Breast epithelium (tissue), 3 donors: ENCODE measurements at regions not wholly inside any gene's neighbourhood (a gene's known extent, or its start where the extent isn't known, plus 50 kb on each side); places are given as distances from the start of the nearest gene placed in this dataset.

ENCODE experiments used
- POLR2A ChIP-seq: fragments of 450-650 bp; IDR thresholded peaks from one replicate; pipeline ENCODE4 v1.6.1; 2016; ENCODE audit warnings: antibody characterized with exemption, mild to moderate bottlenecking, moderate library complexity
- TF ChIP-seq, protein P1 (sequence below), 3 donors: fragments of 450-650 bp; IDR thresholded peaks; one replicate each; pipeline ENCODE4 v1.5.1; 2016 to 2017; ENCODE audit warnings: antibody characterized with exemption in 3 of 3, mild to moderate bottlenecking in 3 of 3, moderate library complexity in 3 of 3

DNA sequence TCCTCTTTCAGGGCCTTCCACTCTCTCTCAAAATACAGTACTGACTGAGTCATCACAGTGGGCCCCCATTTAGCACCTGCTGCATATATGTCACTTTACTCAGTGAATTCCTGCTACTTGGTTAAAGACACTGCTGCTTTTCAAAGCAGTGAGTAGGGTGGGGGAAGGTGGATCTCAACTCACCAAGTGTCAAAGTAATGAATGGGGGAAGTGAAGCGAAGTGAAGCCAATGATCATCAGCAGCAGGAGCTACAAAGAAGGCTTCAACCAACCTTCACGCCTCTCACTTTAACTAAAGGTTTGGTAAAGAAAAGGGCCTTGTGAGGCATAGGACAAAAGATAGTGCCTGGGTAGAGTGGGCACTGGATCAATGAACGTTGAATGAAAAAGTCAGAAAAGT is 424.1 kb downstream of the SMARCA1 start:
- no peak for TF ChIP-seq POLR2A
- TF ChIP-seq, protein P1, sequence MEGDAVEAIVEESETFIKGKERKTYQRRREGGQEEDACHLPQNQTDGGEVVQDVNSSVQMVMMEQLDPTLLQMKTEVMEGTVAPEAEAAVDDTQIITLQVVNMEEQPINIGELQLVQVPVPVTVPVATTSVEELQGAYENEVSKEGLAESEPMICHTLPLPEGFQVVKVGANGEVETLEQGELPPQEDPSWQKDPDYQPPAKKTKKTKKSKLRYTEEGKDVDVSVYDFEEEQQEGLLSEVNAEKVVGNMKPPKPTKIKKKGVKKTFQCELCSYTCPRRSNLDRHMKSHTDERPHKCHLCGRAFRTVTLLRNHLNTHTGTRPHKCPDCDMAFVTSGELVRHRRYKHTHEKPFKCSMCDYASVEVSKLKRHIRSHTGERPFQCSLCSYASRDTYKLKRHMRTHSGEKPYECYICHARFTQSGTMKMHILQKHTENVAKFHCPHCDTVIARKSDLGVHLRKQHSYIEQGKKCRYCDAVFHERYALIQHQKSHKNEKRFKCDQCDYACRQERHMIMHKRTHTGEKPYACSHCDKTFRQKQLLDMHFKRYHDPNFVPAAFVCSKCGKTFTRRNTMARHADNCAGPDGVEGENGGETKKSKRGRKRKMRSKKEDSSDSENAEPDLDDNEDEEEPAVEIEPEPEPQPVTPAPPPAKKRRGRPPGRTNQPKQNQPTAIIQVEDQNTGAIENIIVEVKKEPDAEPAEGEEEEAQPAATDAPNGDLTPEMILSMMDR (IDR thresholded peaks at IDR 0.05): no peak
